Stimulated activated CD4-positive, alpha-beta T cell treated with anti-CD3 and anti-CD28 coated beads, Interleukin-1b, Interleukin-23, amount 100 ng/mL, for 24 hours (primary cell): ENCODE measurements at regions not wholly inside any gene's neighbourhood (a gene's known extent, or its start where the extent isn't known, plus 50 kb on each side); places are given as distances from the start of the nearest gene placed in this dataset.
A peak's percentile ranks its signal among the peaks of the same experiment; 100 is the strongest.
"Not testable (repeated sequence)": the region's sequence is repeated elsewhere in the genome, so short reads cannot be mapped to it uniquely, and the experiment has no call there.

Source experiments
- DNase-seq, 4 experiments: peaks; one replicate each; pipeline ENCODE4 v3.0.0-alpha.2; 2020; ENCODE audit warnings: low read depth in 4 of 4, low spot score in 1 of 4

- no peak for DNase-seq
Observed at GRCh38 chr12:75656648-75657047, 145.2 kb upstream of the KRR1 start.

GRCh38 chr12:75656210-75656609 lies 144.8 kb upstream of the KRR1 start:
- no peak for DNase-seq

GRCh38 chr12:75655315-75655806 lies 144.0 kb upstream of the KRR1 start:
- DNase-seq: no peak

- DNase-seq: no peak
Observed at GRCh38 chr12:75651342-75651695, 139.9 kb upstream of the KRR1 start.

GRCh38 chr12:75650595-75651341 lies 139.4 kb upstream of the KRR1 start:
- no peak for DNase-seq

GRCh38 chr12:75650100-75650499 lies 138.7 kb upstream of the KRR1 start:
- DNase-seq: no peak

GRCh38 chr12:75648856-75649255 lies 137.4 kb upstream of the KRR1 start:
- DNase-seq: no peak

GRCh38 chr12:75646329-75647210 lies 135.2 kb upstream of the KRR1 start:
- no peak for DNase-seq

- no peak for DNase-seq
Observed at GRCh38 chr12:75644472-75645072, 133.2 kb upstream of the KRR1 start.

- not testable (repeated sequence) for DNase-seq
Observed at GRCh38 chr12:75643119-75643518, 131.7 kb upstream of the KRR1 start.

GRCh38 chr12:75642226-75642625 lies 130.8 kb upstream of the KRR1 start:
- DNase-seq: no peak

GRCh38 chr12:75641031-75641780 lies 129.8 kb upstream of the KRR1 start:
- peak in 2 of 4 experiments; percentile 4 to 30 for DNase-seq

GRCh38 chr12:75638792-75639191 lies 127.4 kb upstream of the KRR1 start:
- no peak for DNase-seq

GRCh38 chr12:75636607-75637006 lies 125.2 kb upstream of the KRR1 start:
- DNase-seq: no peak

- no peak for DNase-seq
Observed at GRCh38 chr12:75635606-75636444, 124.4 kb upstream of the KRR1 start.

- no peak for DNase-seq
Observed at GRCh38 chr12:75634244-75635222, 123.1 kb upstream of the KRR1 start.

- no peak for DNase-seq
Observed at GRCh38 chr12:75633789-75634188, 122.4 kb upstream of the KRR1 start.

GRCh38 chr12:75632442-75632841 lies 121.0 kb upstream of the KRR1 start:
- no peak for DNase-seq

GRCh38 chr12:75631831-75632230 lies 120.4 kb upstream of the KRR1 start:
- no peak for DNase-seq
